ENCODE measurements at regions not wholly inside any gene's neighbourhood (a gene's known extent, or its start where the extent isn't known, plus 50 kb on each side); places are given as distances from the start of the nearest gene placed in this dataset.
"Not testable (repeated sequence)": the region's sequence is repeated elsewhere in the genome, so short reads cannot be mapped to it uniquely, and the experiment has no call there.

- DNase-seq: no peak
These were observed 54.2 kb upstream of the NFIA start for GRCh38 chr1:61028136-61028535.

- DNase-seq: not testable (repeated sequence)
These were observed 64.3 kb upstream of the NFIA start for GRCh38 chr1:61018068-61018467.

- no peak for DNase-seq
These were observed 64.7 kb upstream of the NFIA start for GRCh38 chr1:61017651-61018050.

- no peak for DNase-seq
These were observed 68.3 kb upstream of the NFIA start for GRCh38 chr1:61013946-61014667.

GRCh38 chr1:61013189-61013945 lies 69.0 kb upstream of the NFIA start:
- no peak for DNase-seq

- DNase-seq: no peak
These were observed 70.0 kb upstream of the NFIA start for GRCh38 chr1:61012341-61012761.

- DNase-seq: peak; percentile 98
These were observed 70.6 kb upstream of the NFIA start for GRCh38 chr1:61011561-61012263.

GRCh38 chr1:61007534-61008364 lies 74.6 kb upstream of the NFIA start:
- DNase-seq: no peak

GRCh38 chr1:61005614-61006580 lies 76.5 kb upstream of the NFIA start:
- DNase-seq: peak; percentile 13

- no peak for DNase-seq
These were observed 77.9 kb upstream of the NFIA start for GRCh38 chr1:61004262-61005003.

GRCh38 chr1:61000327-61000726 lies 82.0 kb upstream of the NFIA start:
- DNase-seq: no peak

GRCh38 chr1:60998786-60999185 lies 83.6 kb upstream of the NFIA start:
- no peak for DNase-seq

GRCh38 chr1:60994828-60995492 lies 87.4 kb upstream of the NFIA start:
- no peak for DNase-seq

- DNase-seq: no peak
These were observed 88.0 kb upstream of the NFIA start for GRCh38 chr1:60994369-60994768.

- DNase-seq: no peak
These were observed 90.2 kb upstream of the NFIA start for GRCh38 chr1:60992165-60992564.

- DNase-seq: no peak
These were observed 91.7 kb upstream of the NFIA start for GRCh38 chr1:60990714-60991090.

- DNase-seq: no peak
These were observed 92.3 kb upstream of the NFIA start for GRCh38 chr1:60989749-60990713.

GRCh38 chr1:60988891-60989290 lies 93.5 kb upstream of the NFIA start:
- peak; percentile 53 for DNase-seq

GRCh38 chr1:60987904-60988303 lies 94.5 kb upstream of the NFIA start:
- DNase-seq: no peak

Data from SHP77 treated with DMSO at 0.1 percent for 48 hours (cell line).